COLO829 (cell line): ENCODE measurements at regions not wholly inside any gene's neighbourhood (a gene's known extent, or its start where the extent isn't known, plus 50 kb on each side); places are given as distances from the start of the nearest gene placed in this dataset.
A peak's percentile ranks its signal among the peaks of the same experiment; 100 is the strongest.
"Not testable (repeated sequence)": the region's sequence is repeated elsewhere in the genome, so short reads cannot be mapped to it uniquely, and the experiment has no call there.

Source experiments
- DNase-seq: peaks from one replicate; pipeline ENCODE4 v3.0.0; 2012; ENCODE audit warnings: low spot score

DNA sequence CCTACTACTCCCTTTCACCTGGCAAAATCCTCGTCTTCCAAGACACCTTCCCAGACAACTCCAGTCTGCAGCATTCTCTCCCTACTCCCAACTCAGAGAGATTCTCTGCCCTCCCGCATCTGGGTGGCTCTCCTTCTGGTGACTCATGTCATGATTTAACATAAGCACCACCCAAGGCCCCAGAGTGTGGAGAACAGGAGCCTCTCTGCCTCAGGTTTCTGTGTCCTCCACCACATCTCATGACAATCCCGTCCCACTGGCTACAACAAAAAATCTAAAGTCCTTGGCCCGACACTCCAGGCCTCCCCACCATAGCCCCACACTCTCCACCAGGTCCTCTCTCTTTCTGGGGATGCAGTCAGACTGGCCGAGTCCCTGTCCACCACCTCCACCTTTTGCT, 197.1 kb downstream of the BCL11A start:
- DNase-seq: no peak

DNA sequence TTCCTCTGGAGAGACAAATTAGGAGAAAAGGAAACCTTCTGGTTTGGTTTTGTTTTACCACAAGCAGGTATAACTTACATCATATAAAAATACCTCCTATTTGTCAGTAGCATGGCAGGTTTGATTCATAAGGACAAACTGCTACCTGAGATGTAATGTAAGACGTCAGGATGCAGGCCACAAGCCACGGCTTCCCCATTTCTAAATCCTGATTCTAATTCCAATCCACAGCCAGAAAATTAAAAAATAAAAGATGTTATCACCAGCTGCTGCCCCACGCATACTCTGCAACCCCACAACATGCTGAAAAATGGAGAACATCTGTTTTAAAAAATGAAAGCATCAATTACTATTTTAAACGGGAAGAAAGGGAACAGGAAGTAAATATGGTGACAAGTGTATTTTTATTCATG, 197.6 kb downstream of the BCL11A start:
- no peak for DNase-seq

DNA sequence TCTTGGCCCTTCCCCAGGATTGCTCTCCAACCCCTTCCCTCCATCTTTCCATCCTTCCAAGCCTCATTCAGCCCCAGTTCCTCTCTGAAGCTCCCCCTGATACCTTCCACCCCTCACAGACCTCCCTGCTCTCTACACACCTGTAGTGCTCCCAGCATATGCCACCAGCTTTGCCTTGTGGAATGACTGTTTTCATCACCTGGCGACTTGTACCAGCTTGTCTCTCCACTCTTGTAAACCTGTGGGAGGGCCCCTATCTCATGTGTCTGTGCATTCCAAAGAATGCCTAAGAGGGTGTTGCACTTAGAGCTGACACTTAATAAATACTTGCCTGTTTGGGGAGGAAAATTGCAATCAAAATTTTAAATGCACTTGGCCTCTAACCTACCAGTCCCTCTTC, 198.7 kb downstream of the BCL11A start:
- DNase-seq: no peak

DNA sequence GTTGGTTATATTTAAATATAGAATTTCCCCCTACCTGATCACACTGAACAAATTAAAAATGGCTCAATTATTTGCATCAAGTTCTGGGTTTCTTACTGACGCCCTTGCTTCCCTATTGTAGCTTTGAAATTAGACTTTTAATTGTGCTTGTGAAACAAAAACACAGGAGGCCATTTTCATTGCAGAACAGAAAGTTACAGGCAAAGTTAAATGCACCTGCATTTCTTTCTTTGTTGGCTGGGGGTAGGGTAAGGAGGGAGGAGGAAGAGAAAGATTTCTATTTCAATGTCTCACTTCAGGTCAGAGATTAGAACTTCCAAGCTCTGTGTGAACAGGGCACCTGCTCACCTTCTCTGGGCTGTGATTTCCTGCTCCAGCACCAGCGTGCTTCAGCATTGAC, 199.6 kb downstream of the BCL11A start:
- DNase-seq: no peak

DNA sequence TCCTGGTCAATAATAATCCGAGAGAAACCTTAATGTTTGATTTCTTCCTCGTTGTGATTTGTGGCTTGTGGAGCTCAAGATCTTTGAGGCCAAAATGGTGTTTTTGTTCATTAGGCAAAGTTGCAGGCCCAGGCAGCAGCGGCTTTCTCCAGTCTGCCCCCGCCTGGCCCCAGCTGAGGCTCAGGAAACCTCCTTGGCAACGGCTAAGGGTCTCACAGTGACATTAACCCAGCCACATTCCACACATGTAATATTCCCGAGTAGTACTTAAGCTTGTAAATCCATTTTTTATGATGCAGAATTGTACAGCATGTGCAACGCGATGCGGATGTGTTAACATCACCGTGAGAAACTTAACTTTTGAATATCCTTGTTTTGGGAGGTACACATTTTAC, 200.1 kb downstream of the BCL11A start:
- no peak for DNase-seq

DNA sequence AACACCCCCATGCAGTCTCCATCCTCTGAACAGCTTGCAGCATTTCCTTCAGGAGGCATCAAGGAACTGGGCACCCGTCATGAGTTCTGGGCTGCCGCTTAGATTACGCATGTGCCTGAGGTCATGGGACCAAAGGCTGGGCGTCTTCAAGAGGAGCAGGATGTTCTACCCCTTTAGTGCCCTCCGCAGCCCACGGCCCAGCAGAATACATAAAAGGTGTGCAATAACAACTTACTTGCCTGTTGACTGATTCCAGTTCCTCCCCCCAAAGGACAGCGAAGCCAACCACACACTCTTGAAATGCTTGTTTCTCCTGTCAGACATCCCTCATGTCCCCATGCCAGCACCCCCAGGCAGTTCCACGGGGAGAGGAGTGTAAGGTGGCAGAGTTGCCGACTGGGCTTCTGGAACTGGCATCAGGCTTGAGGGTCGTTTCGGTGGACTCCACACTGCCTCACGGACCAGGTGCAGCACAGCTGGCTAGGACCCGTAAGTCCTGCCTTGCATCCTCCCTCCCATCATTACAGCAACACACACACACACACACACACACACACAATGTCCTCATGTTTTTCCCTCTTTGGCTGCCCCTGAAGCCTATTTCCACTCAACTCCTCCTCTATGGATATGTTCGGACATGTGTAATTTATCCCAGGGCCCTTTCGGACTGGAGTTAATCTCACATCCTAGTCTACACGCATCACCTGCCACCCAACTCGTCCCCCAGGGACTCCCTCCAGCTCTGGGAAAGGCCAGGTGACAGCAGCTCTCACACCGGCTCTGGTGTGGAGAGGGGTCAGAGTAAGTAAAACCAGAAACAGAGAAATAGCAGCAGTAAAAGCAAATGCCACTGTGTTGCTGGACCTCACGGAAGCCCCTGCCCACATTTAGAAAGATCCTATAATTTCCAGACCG, 200.7 kb downstream of the BCL11A start:
- DNase-seq: no peak

DNA sequence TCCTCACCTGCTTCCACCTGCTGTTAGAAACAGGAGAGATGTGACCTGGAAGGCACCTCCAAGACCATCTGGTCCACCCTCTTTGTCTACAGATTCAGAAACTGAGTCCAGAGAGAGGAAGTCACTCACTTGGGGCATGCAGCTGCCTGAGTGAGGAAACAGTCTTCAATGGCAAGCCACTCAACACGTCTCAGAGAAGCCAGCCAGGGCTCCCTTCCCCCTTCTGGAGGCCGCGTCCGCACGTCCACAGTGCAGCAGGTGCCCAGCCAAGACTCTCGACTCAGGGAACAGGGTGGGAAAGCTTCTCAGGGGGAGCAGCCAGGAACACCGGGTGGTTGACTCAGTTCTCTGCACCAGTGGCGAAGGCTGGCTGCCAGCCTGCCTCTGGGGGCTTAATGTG, 201.7 kb downstream of the BCL11A start:
- DNase-seq: no peak

DNA sequence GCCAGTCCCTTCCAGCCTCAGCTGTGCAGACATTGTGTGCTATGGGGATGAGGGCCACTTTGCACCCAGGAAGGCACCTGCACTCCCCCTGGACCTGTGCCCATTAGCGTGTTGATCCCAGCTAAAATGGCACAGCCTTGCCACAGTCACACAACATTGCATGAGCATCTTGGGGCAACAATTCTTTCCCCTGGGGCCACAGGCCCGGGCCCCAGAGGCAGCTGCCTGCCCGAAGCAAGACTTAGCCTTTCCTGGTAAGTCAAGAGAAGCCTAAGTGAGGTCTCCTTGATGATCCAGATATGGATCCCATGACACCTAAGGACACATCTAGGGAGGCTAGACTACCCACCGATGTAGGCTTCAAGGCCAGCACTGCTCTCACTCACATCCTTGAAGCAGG, 202.1 kb downstream of the BCL11A start:
- no peak for DNase-seq

DNA sequence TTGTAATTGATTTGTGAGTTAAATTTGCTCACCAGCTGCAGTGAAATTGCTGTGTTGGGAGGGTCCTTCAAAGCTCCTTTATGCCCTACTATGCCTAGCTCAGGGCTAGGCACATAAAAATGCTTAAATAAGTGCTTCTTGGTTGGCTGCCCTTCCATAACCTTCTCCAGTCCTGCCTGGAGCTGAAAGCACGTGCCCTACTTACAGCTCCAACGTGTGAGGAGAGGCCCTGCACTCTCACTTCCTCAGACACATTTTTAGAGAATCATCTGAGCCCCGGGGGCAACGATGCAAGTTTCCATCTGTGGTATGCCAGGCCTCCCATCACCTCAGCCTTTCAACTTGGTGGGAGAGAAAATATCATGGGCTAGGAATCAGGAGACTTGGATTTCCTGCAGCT, 202.7 kb downstream of the BCL11A start:
- DNase-seq: no peak

DNA sequence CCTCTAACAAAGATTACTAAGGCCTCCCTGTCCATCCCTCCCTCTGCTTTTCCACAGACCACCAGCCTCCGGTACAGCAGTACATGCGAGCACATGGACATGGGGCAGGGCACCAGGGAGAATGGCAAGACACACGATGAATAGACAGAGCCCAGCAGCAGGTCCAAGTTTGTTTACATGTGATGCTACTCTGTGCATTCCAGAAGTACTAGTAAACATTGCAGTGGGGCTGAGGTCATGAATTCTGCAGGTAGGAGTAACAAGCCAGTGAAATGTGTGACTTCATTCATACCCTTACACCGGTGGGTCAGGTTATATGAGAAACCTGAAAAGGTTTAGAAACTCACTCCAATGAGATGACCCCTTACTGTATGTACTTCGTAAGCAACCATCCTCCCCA, 205.7 kb downstream of the BCL11A start:
- no peak for DNase-seq

DNA sequence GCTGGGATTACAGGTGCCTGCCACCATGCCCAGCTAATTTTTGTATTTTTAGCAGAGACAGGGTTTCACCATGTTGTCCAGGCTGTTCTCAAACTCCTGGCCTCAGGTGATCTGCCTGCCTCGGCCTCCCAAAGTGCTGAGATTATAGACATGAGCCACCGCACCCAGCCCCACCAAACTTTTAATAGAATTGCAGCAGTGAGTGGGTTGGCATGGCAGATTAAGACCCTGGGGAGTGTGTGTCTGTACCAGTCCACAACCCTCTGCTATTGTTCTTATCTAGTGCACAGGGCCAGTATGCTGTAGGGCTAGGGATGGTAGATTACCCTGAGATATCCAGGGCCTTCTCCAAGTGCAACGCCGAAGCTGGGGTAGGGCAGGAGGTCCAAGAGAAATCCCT, 211.0 kb downstream of the BCL11A start:
- DNase-seq: not testable (repeated sequence)

DNA sequence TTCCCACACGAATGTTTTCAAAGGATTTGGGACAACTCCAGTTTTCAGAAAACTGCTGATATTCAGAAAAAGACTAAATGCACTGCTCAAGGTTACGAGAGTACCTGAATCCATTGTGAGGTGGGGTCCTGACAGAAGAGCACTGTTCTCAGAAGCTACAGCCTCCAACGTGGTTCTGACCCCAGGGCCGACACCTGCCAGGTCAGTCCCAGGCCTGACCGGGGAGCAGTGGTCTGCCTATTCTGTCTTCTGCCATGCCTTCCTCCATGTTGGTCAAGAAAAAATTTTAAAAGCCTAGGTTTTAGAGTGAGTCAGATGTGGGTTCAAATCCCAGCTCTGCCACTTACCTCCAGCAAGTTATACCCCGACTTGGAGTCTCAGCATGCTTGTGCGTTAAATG, 212.3 kb downstream of the BCL11A start:
- no peak for DNase-seq

DNA sequence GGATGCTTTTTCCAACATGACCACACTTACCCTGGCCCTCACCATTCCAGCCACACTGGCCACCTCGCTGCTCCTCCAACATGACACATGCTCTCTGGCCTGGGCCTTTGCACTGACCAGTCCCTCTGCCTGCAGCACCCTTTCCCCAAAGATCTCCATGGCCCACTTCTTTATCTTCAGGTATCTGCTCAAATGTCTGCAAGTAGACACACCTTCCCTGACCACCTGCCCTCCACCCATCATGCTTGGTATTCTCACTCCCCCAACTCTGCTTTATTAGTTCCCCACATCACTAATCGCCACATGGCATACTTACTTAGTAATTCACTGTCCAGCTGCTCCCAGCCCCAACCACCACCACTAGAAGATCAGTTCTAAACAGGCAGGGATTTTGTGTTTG, 214.2 kb downstream of the BCL11A start:
- no peak for DNase-seq

DNA sequence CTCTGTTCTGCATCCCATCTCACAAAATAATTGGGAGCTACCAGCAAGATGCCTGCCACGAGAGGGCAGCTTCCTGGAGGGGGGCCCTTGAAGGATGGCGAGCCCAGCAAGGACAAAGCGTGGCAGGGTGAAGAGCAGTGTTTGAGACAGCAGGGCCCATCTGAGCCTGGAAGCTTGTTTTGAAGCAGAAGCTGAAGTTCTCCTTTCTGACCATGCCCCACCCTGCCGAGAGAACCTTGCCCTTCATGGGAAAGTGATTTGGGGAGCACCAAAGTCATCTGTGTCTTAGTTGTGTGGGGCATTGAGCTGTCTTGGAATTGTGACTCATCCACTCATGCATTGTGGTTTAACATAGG, 216.3 kb downstream of the BCL11A start:
- no peak for DNase-seq

DNA sequence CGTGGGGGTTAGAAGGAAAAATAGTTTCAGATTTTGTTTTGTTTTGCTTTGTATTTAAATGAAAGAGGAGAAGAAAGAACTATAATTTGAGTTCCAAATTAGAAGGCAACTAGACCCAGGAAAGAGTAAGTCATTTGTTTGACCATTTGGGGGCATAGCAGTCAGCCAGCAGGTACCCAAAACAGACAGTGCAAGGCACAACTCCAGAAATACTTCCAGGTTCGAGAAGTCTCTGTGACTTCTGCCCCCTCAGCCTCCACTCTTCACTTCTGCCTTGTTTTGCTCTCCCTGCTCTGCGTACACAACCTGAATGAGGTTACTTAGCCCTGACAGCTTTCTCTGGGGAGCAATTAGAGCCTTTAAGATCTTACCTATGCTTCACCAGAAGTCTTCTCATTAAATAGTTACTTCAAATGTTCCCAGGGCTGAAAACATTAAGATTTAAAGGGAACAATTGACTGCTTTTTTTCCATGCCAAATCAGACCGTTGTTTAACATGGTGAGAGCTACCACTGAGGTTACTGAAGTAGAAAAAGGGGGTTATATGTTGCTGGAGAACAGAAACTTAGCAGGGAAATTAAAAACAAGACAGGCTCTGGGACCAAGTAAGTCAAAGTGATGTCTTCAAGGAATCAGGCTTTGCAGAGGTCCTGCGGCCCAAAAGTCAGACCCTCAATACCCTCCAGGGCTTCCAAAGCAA, 216.9 kb downstream of the BCL11A start:
- DNase-seq: no peak

DNA sequence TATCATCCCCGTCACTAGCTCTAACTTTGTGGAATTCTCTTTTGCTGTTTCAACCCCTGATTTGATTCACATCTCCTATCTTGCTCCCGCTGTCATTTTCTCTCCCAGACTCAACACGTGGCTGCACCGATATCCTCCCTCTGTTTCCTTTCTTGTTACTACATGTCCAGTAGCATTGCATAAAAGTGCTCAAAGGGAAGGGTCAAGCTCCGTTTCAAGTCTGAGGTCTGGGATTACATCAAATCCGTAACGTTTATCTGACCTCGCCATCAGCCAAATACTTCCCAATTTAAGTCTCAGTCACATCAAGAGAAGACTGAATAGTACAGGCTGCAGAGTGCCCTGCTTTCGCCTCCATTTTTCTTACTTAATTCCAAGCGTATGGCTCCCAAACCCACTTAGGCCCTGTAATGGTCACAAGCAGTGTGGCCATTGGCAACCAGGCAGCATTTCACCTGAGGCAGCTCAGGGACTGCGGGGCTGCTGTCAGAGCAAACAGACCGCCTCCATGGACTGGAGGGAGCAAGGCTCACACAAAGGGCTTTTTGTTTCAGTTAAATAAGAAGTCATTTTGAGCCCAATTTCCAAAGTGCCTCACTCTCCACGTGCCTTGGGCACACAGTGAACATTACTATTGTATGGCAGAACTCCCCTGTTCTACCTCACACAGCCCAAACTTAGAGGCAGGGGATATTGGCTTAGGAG, 217.8 kb downstream of the BCL11A start:
- DNase-seq: peak; percentile 76

DNA sequence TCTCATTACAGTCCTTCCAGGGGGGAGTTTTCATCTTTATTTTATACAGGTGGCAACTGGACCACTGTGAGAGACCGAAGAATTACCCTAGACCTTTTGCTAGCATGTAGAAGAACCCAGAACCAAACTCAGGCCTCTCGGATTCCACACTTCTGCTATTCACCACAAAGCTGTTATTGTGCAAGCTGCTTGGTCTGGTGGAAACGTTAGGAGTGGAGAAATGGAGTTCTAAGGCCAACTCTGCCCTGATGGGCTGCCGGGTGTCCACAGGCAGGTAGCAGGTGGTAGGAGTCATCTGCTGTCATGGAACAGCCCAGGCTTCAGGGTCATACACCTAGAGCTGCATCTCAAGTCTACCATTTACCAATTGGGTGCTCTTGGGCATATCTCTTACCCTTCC, 218.8 kb downstream of the BCL11A start:
- no peak for DNase-seq

DNA sequence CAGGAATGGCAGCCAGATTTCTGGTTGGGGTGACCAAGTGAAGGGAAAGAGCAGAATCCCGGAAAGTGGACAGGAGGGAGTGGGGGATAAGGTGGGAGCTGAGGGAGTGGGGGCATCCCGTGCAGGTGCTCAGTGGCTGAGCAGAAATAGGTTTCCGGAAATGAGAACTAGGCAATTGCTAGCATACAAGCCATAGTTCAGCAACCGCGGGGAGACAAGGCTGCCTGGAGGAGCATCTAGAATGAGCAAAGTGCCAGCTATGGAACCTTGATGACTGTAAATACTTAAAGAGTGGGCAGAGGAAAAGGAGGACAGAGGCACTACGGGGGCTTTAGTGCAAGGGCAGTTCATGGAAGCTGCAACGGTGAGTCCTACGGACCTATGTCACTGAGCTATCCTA, 220.2 kb downstream of the BCL11A start:
- DNase-seq: no peak

DNA sequence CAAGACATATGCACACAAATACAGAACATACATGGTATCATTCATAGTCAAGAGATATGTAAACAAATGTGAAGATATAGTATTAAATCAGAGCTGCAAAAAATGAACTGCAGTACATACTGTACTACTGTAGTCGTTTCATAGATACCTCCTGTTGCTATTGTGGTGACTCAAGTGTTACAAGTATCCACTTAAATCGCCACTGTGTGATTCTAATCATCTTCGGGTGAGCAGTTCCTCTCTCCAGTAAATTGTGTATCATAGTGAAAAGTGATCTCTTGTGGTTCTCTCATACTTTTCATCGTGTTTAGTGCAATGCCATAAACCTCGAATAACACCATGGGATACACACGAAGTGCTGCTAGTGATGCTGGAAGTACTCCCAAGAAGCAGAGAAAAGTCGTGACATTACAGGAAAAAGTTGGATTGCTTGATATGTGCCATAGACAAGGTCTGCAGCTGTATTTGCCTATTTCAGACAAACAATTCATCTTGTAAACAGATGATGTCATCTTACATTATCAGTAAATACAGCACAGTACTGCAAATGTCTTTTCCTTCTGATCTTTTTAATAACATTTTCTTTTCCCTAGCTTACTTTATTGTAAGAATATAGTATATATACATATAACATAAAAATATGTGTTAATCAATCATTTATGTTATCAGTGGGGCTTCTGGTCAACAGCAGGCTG, 222.2 kb downstream of the BCL11A start:
- DNase-seq: no peak

DNA sequence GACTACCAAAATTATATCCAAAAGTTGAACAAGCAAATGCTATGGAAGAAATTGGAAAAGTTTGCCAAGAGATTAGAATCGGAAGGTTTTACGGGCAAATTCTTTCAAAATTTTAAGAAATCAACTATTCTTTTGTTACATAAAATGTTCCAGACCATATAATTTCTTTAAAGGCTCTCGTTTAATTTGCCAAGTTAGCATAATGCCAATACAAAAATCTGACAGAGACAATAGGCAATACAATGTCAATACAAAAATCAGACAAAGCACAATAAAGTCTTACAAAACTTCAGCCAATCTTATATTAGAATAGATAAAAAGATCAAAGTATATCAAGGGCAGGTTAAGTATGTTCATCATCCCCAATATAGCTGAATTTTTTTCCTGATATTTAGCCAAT, 224.2 kb downstream of the BCL11A start:
- no peak for DNase-seq

DNA sequence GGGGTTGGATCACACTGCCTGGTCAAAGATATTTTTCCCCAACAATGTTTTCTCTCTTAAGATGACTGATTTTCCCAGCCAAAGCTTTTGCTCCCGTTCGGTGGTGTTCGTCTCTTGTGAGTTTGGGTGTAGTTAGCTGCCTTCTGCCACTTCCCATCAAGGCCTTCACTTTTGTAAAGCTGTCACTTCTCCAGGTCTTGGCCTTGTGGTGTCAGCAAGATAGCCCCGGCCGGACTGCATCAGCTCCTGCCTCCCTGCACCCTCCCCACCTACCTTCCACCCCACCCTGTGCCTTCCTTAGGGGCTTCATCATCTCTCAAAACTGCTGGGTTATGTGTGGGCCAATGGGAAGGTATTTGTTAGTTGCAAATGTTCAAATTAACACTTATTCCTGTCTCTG, 228.9 kb downstream of the BCL11A start:
- DNase-seq: no peak

DNA sequence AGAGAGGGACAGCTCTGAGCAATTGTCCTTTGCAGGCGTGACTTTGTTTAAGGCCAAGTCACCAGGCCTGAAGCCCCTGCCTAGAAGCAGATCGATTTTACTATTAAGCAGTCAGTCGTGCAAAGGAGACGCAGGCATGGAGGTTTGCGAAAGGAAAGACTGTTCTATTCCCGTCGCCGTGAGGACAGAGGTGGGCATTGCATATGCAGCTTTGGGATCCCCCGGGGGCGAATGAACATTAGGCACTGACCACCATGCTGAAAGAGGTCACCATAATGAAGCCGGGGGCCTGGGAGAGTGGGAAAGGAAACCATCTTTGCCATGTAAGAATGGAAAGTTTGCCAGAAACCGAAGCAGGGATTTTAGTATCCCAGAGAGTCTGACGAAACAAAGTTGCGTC, 231.6 kb downstream of the BCL11A start:
- DNase-seq: no peak

DNA sequence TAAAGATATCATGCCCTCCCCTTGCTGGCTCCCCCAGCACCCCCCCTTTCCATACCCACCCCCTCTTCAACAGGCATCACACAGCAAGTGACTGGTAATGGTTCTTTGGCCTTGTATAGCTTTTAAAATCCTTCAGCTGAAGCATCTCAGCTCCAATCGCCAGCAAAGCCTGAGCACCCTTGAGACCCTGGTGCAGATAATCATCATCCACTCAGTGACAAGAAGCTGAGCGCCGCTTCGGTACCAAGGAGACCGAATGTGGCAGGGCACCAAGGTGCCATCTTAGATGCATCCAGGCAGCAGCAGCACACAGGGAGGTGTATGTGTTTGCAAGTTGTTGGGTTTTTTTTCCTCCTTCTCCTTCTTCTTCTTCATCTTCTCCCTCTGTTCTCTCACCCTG, 232.7 kb downstream of the BCL11A start:
- DNase-seq: no peak
